PFSK-1 (cell line): ENCODE measurements at regions not wholly inside any gene's neighbourhood (a gene's known extent, or its start where the extent isn't known, plus 50 kb on each side); places are given as distances from the start of the nearest gene placed in this dataset.

Experiments used
- FOXP2 ChIP-seq: optimal IDR thresholded peaks from 2 replicates; pipeline ENCODE3; 2011; ENCODE audit warnings: borderline replicate concordance, control low read depth, inconsistent platforms; ENCODE audit not compliant: insufficient read depth; ENCODE audit errors: extremely low read length, extremely low read depth
- POLR2AphosphoS5 ChIP-seq: IDR thresholded peaks from 2 replicates; pipeline ENCODE4 v1.6.1; 2012; ENCODE audit warnings: low read depth, mild to moderate bottlenecking, control low read depth, low read length, moderate library complexity
- REST ChIP-seq, 2 experiments: IDR thresholded peaks; 2 replicates each; pipeline versions ENCODE4 v1.6.1 to v1.8.0; 2011 to 2012; ENCODE audit warnings: low read depth in 2 of 2, low read length in 2 of 2, control low read depth in 1 of 2, inconsistent platforms in 1 of 2, mild to moderate bottlenecking in 1 of 2, moderate library complexity in 1 of 2; ENCODE audit not compliant: insufficient read depth in 1 of 2
- SIN3A ChIP-seq: IDR thresholded peaks from 2 replicates; pipeline ENCODE4 v1.6.1; 2012; ENCODE audit warnings: mild to moderate bottlenecking, low read length, moderate library complexity, borderline replicate concordance; ENCODE audit not compliant: insufficient read depth
- TAF1 ChIP-seq: IDR thresholded peaks from 2 replicates; pipeline ENCODE4 v1.6.1; 2012; ENCODE audit warnings: low read length, control low read depth, borderline replicate concordance; ENCODE audit not compliant: insufficient read depth

GRCh38 chr14:53764846-53765245, 191.8 kb downstream of the BMP4 start:
- TF ChIP-seq POLR2AphosphoS5: no peak
- TF ChIP-seq SIN3A: no peak
- TF ChIP-seq REST (IDR thresholded peaks at IDR 0.05; ENCODE audit: insufficient read depth in 1 of 2, low read depth in 2 of 2, low read length in 2 of 2): no peak
- TF ChIP-seq FOXP2: no peak
- TF ChIP-seq TAF1: no peak

- TF ChIP-seq TAF1: no peak
- no peak for TF ChIP-seq POLR2AphosphoS5
- TF ChIP-seq REST (IDR thresholded peaks at IDR 0.05; ENCODE audit: insufficient read depth in 1 of 2, low read depth in 2 of 2, low read length in 2 of 2): no peak
- no peak for TF ChIP-seq FOXP2
- no peak for TF ChIP-seq SIN3A
Observed at GRCh38 chr14:53758141-53758540, 198.5 kb downstream of the BMP4 start.

GRCh38 chr14:53757732-53758131, 198.9 kb downstream of the BMP4 start:
- no peak for TF ChIP-seq POLR2AphosphoS5
- TF ChIP-seq FOXP2: no peak
- TF ChIP-seq TAF1: no peak
- no peak for TF ChIP-seq SIN3A
- TF ChIP-seq REST (IDR thresholded peaks at IDR 0.05; ENCODE audit: insufficient read depth in 1 of 2, low read depth in 2 of 2, low read length in 2 of 2): no peak

GRCh38 chr14:53751650-53752049, 205.0 kb downstream of the BMP4 start:
- TF ChIP-seq REST (IDR thresholded peaks at IDR 0.05; ENCODE audit: insufficient read depth in 1 of 2, low read depth in 2 of 2, low read length in 2 of 2) (no peak), POLR2AphosphoS5 (no peak), FOXP2 (no peak), TAF1 (no peak), SIN3A (no peak)

- TF ChIP-seq POLR2AphosphoS5 (no peak), SIN3A (no peak), REST (IDR thresholded peaks at IDR 0.05; ENCODE audit: insufficient read depth in 1 of 2, low read depth in 2 of 2, low read length in 2 of 2) (no peak), FOXP2 (no peak), TAF1 (no peak)
Observed at GRCh38 chr14:53748691-53749090, 207.9 kb downstream of the BMP4 start.
